Mammary epithelial cell (primary cell): ENCODE measurements at regions not wholly inside any gene's neighbourhood (a gene's known extent, or its start where the extent isn't known, plus 50 kb on each side); places are given as distances from the start of the nearest gene placed in this dataset.

Experiments used
- CTCF ChIP-seq, 2 donors: IDR thresholded peaks in 1 of 2; conservative IDR thresholded peaks in 1 of 2; 2 replicates each; pipeline ENCODE4 v1.5.1; 2011 to 2012; ENCODE audit warnings: inconsistent platforms in 2 of 2, low read length in 2 of 2, mild to moderate bottlenecking in 2 of 2, control low read depth in 1 of 2, low read depth in 1 of 2; ENCODE audit not compliant: insufficient read depth in 1 of 2; ENCODE audit errors: extremely low read depth in 1 of 2
- EZH2 ChIP-seq: IDR thresholded peaks from 2 replicates; pipeline ENCODE4 v1.6.1; 2012; ENCODE audit warnings: low read length, inconsistent platforms, borderline replicate concordance

GRCh38 chr2:63675026-63675425, 86.3 kb downstream of the MDH1 start:
- TF ChIP-seq CTCF (conservative IDR thresholded peaks at IDR 0.05 in 1 of 2, IDR thresholded peaks at IDR 0.05 in 1 of 2; ENCODE audit: extremely low read depth in 1 of 2, insufficient read depth in 1 of 2, low read depth in 1 of 2, low read length in 2 of 2) (no peak), EZH2 (no peak)
